AML-193 (cell line): ENCODE measurements at regions not wholly inside any gene's neighbourhood (a gene's known extent, or its start where the extent isn't known, plus 50 kb on each side); places are given as distances from the start of the nearest gene placed in this dataset.
"Not testable (repeated sequence)": the region's sequence is repeated elsewhere in the genome, so short reads cannot be mapped to it uniquely, and the experiment has no call there.

Experiments
- DNase-seq, 2 experiments: peaks; one replicate each; lab custom pipeline; 2025; lab: John Stamatoyannopoulos, UW

- no peak for DNase-seq
Observed at GRCh38 chr1:192905049-192905448, 96.2 kb downstream of the RGS2 start.

GRCh38 chr1:192906334-192906733 lies 97.5 kb downstream of the RGS2 start:
- no peak for DNase-seq

GRCh38 chr1:192907545-192908243 lies 98.9 kb downstream of the RGS2 start:
- DNase-seq = no peak

- DNase-seq = not testable (repeated sequence)
Observed at GRCh38 chr1:192911896-192912656, 103.2 kb downstream of the RGS2 start.

GRCh38 chr1:192913683-192914082 lies 104.8 kb downstream of the RGS2 start:
- no peak for DNase-seq

GRCh38 chr1:192914092-192914491 lies 105.3 kb downstream of the RGS2 start:
- DNase-seq = no peak

- DNase-seq = no peak
Observed at GRCh38 chr1:192914696-192915095, 105.9 kb downstream of the RGS2 start.

GRCh38 chr1:192916021-192916420 lies 107.2 kb downstream of the RGS2 start:
- no peak for DNase-seq

- DNase-seq = no peak
Observed at GRCh38 chr1:192918259-192918658, 109.4 kb downstream of the RGS2 start.

GRCh38 chr1:192920412-192920811 lies 111.6 kb downstream of the RGS2 start:
- no peak for DNase-seq

GRCh38 chr1:192925609-192926008 lies 116.8 kb downstream of the RGS2 start:
- no peak for DNase-seq

- DNase-seq = no peak
Observed at GRCh38 chr1:192926736-192927135, 117.9 kb downstream of the RGS2 start.

GRCh38 chr1:192927496-192927895 lies 118.7 kb downstream of the RGS2 start:
- DNase-seq = no peak

GRCh38 chr1:192929597-192929996 lies 120.8 kb downstream of the RGS2 start:
- DNase-seq = no peak

- no peak for DNase-seq
Observed at GRCh38 chr1:192933744-192934143, 124.9 kb downstream of the RGS2 start.

GRCh38 chr1:192936313-192937018 lies 122.7 kb downstream of the UCHL5 start:
- peak; percentile 77 to 81 for DNase-seq

GRCh38 chr1:192937128-192937527 lies 122.0 kb downstream of the UCHL5 start:
- no peak for DNase-seq

- no peak for DNase-seq
Observed at GRCh38 chr1:192939440-192939839, 119.7 kb downstream of the UCHL5 start.

- DNase-seq = no peak
Observed at GRCh38 chr1:192940658-192941057, 118.5 kb downstream of the UCHL5 start.

GRCh38 chr1:192941722-192942411 lies 117.3 kb downstream of the UCHL5 start:
- no peak for DNase-seq

- no peak for DNase-seq
Observed at GRCh38 chr1:192943108-192943507, 116.1 kb downstream of the UCHL5 start.

- DNase-seq = no peak
Observed at GRCh38 chr1:192943522-192943921, 115.6 kb downstream of the UCHL5 start.
